ACC112 (cell line): ENCODE measurements at regions not wholly inside any gene's neighbourhood (a gene's known extent, or its start where the extent isn't known, plus 50 kb on each side); places are given as distances from the start of the nearest gene placed in this dataset.

ENCODE experiments used
- H2AFZ ChIP-seq: fragments of 200-600 bp; sonication (generic); one replicate; pipeline ENCODE4 v1.6.0; 2017; ENCODE audit warnings: antibody characterized with exemption, low read length; ENCODE audit not compliant: unreplicated experiment
- H3K27ac ChIP-seq: fragments of 200-600 bp; sonication (generic); 2 replicates; pipeline ENCODE4 v1.5.1; 2014; ENCODE audit warnings: low read depth, mild to moderate bottlenecking, antibody characterized with exemption, low read length, moderate library complexity
- H3K27me3 ChIP-seq: fragments of 200-600 bp; sonication (generic); 2 replicates; pipeline ENCODE4 v1.6.1; 2014; ENCODE audit warnings: mild to moderate bottlenecking, antibody characterized with exemption, low read length, moderate library complexity, mixed read lengths; ENCODE audit not compliant: insufficient read depth
- H3K36me3 ChIP-seq: fragments of 200-600 bp; sonication (generic); 2 replicates; pipeline ENCODE4 v1.6.1; 2016; ENCODE audit warnings: mild to moderate bottlenecking, antibody characterized with exemption, low read length, moderate library complexity, mixed read lengths; ENCODE audit not compliant: insufficient read depth
- H3K4me1 ChIP-seq: fragments of 200-600 bp; sonication (generic); one replicate; pipeline ENCODE4 v1.6.1; 2016; ENCODE audit warnings: low read length, mixed read lengths; ENCODE audit not compliant: insufficient read depth, unreplicated experiment, control insufficient read depth
- H3K4me3 ChIP-seq: fragments of 200-600 bp; sonication (generic); 2 replicates; pipeline ENCODE4 v1.5.1; 2014; ENCODE audit warnings: mild to moderate bottlenecking, low read depth, low read length
- H3K79me2 ChIP-seq: fragments of 200-600 bp; sonication (generic); one replicate; pipeline ENCODE4 v1.6.0; 2016; ENCODE audit warnings: low read length; ENCODE audit not compliant: control insufficient read depth, unreplicated experiment, insufficient read depth

- Histone ChIP-seq H2AFZ (no peak overlapping the region), H3K4me1 (no peaks in the 10 kb centered on the region), H3K4me3 (no peak overlapping the region), H3K27me3 (no peaks in the 10 kb centered on the region), H3K79me2 (no peaks in the 10 kb centered on the region), H3K36me3 (no peaks in the 10 kb centered on the region), H3K27ac (no peak overlapping the region)
These were observed 612.3 kb downstream of the SOX5 start for GRCh38 chr12:23337213-23337612.

GRCh38 chr12:23340351-23340750, 609.1 kb downstream of the SOX5 start:
- H3K36me3 ChIP-seq, result no peaks in the 10 kb centered on the region
- H3K79me2 ChIP-seq, result no peaks in the 10 kb centered on the region
- H3K27ac ChIP-seq, result no peak overlapping the region
- H2AFZ ChIP-seq, result no peak overlapping the region
- no peaks in the 10 kb centered on the region for H3K4me1 ChIP-seq
- H3K4me3 ChIP-seq, result no peak overlapping the region
- H3K27me3 ChIP-seq, result peaks cover 4% of the 10 kb centered on the region; the same call in 1 of the 2 replicates

GRCh38 chr12:23342407-23342806, 607.1 kb downstream of the SOX5 start:
- Histone ChIP-seq H3K27me3 (peaks cover 4% of the 10 kb centered on the region; the same call in 1 of the 2 replicates), H3K27ac (no peak overlapping the region), H3K4me3 (no peak overlapping the region), H3K36me3 (no peaks in the 10 kb centered on the region), H2AFZ (no peak overlapping the region), H3K4me1 (no peaks in the 10 kb centered on the region), H3K79me2 (no peaks in the 10 kb centered on the region)

GRCh38 chr12:23349564-23349963, 599.9 kb downstream of the SOX5 start:
- Histone ChIP-seq H3K79me2 (no peaks in the 10 kb centered on the region), H3K4me1 (no peaks in the 10 kb centered on the region), H3K27me3 (no peaks in the 10 kb centered on the region), H2AFZ (no peak overlapping the region), H3K4me3 (no peak overlapping the region), H3K27ac (no peak overlapping the region), H3K36me3 (no peaks in the 10 kb centered on the region)

GRCh38 chr12:23350808-23351207, 598.7 kb downstream of the SOX5 start:
- no peaks in the 10 kb centered on the region for H3K36me3 ChIP-seq
- H3K79me2 ChIP-seq, result no peaks in the 10 kb centered on the region
- no peaks in the 10 kb centered on the region for H3K4me1 ChIP-seq
- H3K27me3 ChIP-seq, result no peaks in the 10 kb centered on the region
- H2AFZ ChIP-seq, result no peak overlapping the region
- H3K27ac ChIP-seq, result no peak overlapping the region
- H3K4me3 ChIP-seq, result no peak overlapping the region

- no peaks in the 10 kb centered on the region for H3K36me3 ChIP-seq
- H3K4me3 ChIP-seq, result no peak overlapping the region
- no peaks in the 10 kb centered on the region for H3K27me3 ChIP-seq
- H2AFZ ChIP-seq, result no peak overlapping the region
- H3K27ac ChIP-seq, result no peak overlapping the region
- H3K4me1 ChIP-seq, result no peaks in the 10 kb centered on the region
- no peaks in the 10 kb centered on the region for H3K79me2 ChIP-seq
These were observed 596.8 kb downstream of the SOX5 start for GRCh38 chr12:23352670-23353069.

- H3K36me3 ChIP-seq, result no peaks in the 10 kb centered on the region
- no peak overlapping the region for H3K27ac ChIP-seq
- no peak overlapping the region for H3K4me3 ChIP-seq
- no peaks in the 10 kb centered on the region for H3K4me1 ChIP-seq
- H3K79me2 ChIP-seq, result no peaks in the 10 kb centered on the region
- H3K27me3 ChIP-seq, result no peaks in the 10 kb centered on the region
- no peak overlapping the region for H2AFZ ChIP-seq
These were observed 594.7 kb downstream of the SOX5 start for GRCh38 chr12:23354800-23355199.

GRCh38 chr12:23356440-23356839, 593.0 kb downstream of the SOX5 start:
- Histone ChIP-seq H3K27ac (no peak overlapping the region), H3K4me1 (no peaks in the 10 kb centered on the region), H3K27me3 (no peaks in the 10 kb centered on the region), H3K4me3 (no peak overlapping the region), H3K79me2 (no peaks in the 10 kb centered on the region), H2AFZ (no peak overlapping the region), H3K36me3 (no peaks in the 10 kb centered on the region)

GRCh38 chr12:23356927-23357708, 592.4 kb downstream of the SOX5 start:
- Histone ChIP-seq H3K79me2 (no peaks in the 10 kb centered on the region), H2AFZ (no peak overlapping the region), H3K4me1 (no peaks in the 10 kb centered on the region), H3K27ac (no peak overlapping the region), H3K36me3 (no peaks in the 10 kb centered on the region), H3K27me3 (no peaks in the 10 kb centered on the region), H3K4me3 (no peak overlapping the region)

- Histone ChIP-seq H3K4me1 (no peaks in the 10 kb centered on the region), H3K27ac (no peak overlapping the region), H3K36me3 (no peaks in the 10 kb centered on the region), H3K27me3 (no peaks in the 10 kb centered on the region), H3K79me2 (no peaks in the 10 kb centered on the region), H3K4me3 (no peak overlapping the region), H2AFZ (no peak overlapping the region)
These were observed 589.3 kb downstream of the SOX5 start for GRCh38 chr12:23359975-23360701.

- no peak overlapping the region for H2AFZ ChIP-seq
- no peaks in the 10 kb centered on the region for H3K4me1 ChIP-seq
- no peaks in the 10 kb centered on the region for H3K27me3 ChIP-seq
- no peak overlapping the region for H3K4me3 ChIP-seq
- no peak overlapping the region for H3K27ac ChIP-seq
- H3K79me2 ChIP-seq, result no peaks in the 10 kb centered on the region
- no peaks in the 10 kb centered on the region for H3K36me3 ChIP-seq
These were observed 587.5 kb downstream of the SOX5 start for GRCh38 chr12:23361971-23362370.
